ENCODE measurements at regions not wholly inside any gene's neighbourhood (a gene's known extent, or its start where the extent isn't known, plus 50 kb on each side); places are given as distances from the start of the nearest gene placed in this dataset.

DNA sequence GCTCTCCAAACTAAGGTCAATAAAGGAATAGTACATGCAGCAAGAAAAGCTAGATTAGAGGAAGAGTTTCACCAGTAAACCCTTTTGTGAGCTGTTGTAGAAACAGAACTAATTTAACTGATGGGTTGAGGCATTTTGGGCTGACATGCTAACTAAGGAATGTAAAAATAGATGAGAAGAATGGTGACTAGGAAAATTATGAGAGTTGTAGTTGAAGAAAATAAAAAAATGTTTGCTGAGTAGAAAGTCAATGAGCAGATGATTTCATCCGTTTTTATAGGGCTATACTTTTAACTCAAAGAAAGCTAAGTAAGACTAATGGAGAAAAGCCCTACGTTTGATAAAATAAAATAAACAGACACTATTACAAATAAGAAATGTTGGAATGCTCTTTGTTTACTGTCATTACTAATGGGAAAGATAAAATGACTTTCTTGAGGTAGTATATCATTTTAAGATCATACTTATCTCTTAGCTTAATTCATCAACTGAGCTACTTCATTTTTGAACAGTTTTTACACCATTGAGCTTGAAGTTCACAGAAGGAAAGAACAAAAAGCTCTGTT, 209.4 kb upstream of the DPH6 start:
- CTCF ChIA-PET (ENCODE audit: low intra/inter-chr PET ratio, low total read pairs) = no interaction called here

DNA sequence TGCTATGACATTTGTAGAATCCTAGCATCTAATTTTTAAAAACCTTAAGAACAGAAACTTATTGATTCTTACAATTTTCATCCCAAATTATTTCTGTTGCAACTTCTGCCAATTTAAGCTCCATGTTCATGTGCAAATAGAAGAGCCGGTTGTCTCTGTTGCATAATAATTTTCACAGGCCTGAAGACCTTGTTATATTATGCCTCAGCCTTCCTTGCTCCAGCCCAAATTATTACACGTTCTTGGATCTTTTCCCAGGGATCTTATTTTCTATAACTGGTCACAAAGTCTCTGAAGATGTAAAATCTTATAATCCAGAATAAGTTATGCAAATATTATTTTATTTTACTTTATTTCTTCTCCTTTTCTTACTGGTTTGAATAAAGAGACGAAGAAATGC, 210.7 kb upstream of the DPH6 start:
- DNase-seq (ENCODE audit: low spot score) (no peak), ATAC-seq (no peak), FAIRE-seq (no peak)
- ChIA-PET CTCF (ENCODE audit: low intra/inter-chr PET ratio, low total read pairs) (no interaction called here), POLR2A (no interaction called here)
- BruUV-seq (replicated peaks) = no TSS peak
- intact Hi-C loops (cut with micrococcal nuclease; ENCODE audit: unreplicated experiment) = no loop called here
- 0% methylated on average over 3 of the region's 3 CpGs for WGBS (ENCODE audit: low lambda C conversion rate)
- H3K27ac ChIP-seq (ENCODE audit: extremely low read length, insufficient read depth, low read length) = no peak overlapping the region
- no peak overlapping the region for H2AFZ ChIP-seq (ENCODE audit: low read length)
- no peaks in the 10 kb centered on the region for H3K9me3 ChIP-seq (ENCODE audit: low read length)
- no peaks in the 10 kb centered on the region for H4K20me1 ChIP-seq (ENCODE audit: insufficient read depth, low read length)
- no peaks in the 10 kb centered on the region for H3K4me1 ChIP-seq (ENCODE audit: insufficient read depth, low read length)
- H3K36me3 ChIP-seq (replicated peaks in 1 of 2; ENCODE audit: control insufficient read depth in 1 of 2, insufficient read depth in 2 of 2, low read length in 2 of 2) = no peaks in the 10 kb centered on the region
- H3K4me3 ChIP-seq (replicated peaks in 1 of 3; ENCODE audit: insufficient read depth in 1 of 3, low read depth in 2 of 3, low read length in 3 of 3) = no peak overlapping the region
- H3K27me3 ChIP-seq (ENCODE audit: control insufficient read depth in 1 of 2, insufficient read depth in 2 of 2, low read length in 2 of 2) = no peaks in the 10 kb centered on the region
- no peak overlapping the region for H3K9ac ChIP-seq (ENCODE audit: insufficient read depth, low read depth, low read length)
- no peak overlapping the region for H3K4me2 ChIP-seq (ENCODE audit: low read depth, low read length)
- H3K79me2 ChIP-seq (ENCODE audit: insufficient read depth, low read length) = no peaks in the 10 kb centered on the region
- in situ Hi-C loops (cut with HindIII; ENCODE audit: extremely low pct_ligation_motif_present, low pct_unique_long_range_greater_than_20kb) = no loop called here
- TF ChIP-seq, protein P1, sequence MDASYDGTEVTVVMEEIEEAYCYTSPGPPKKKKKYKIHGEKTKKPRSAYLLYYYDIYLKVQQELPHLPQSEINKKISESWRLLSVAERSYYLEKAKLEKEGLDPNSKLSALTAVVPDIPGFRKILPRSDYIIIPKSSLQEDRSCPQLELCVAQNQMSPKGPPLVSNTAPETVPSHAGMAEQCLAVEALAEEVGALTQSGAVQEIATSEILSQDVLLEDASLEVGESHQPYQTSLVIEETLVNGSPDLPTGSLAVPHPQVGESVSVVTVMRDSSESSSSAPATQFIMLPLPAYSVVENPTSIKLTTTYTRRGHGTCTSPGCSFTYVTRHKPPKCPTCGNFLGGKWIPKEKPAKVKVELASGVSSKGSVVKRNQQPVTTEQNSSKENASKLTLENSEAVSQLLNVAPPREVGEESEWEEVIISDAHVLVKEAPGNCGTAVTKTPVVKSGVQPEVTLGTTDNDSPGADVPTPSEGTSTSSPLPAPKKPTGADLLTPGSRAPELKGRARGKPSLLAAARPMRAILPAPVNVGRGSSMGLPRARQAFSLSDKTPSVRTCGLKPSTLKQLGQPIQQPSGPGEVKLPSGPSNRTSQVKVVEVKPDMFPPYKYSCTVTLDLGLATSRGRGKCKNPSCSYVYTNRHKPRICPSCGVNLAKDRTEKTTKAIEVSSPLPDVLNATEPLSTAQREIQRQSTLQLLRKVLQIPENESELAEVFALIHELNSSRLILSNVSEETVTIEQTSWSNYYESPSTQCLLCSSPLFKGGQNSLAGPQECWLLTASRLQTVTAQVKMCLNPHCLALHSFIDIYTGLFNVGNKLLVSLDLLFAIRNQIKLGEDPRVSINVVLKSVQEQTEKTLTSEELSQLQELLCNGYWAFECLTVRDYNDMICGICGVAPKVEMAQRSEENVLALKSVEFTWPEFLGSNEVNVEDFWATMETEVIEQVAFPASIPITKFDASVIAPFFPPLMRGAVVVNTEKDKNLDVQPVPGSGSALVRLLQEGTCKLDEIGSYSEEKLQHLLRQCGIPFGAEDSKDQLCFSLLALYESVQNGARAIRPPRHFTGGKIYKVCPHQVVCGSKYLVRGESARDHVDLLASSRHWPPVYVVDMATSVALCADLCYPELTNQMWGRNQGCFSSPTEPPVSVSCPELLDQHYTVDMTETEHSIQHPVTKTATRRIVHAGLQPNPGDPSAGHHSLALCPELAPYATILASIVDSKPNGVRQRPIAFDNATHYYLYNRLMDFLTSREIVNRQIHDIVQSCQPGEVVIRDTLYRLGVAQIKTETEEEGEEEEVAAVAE (CRISPR knock-in tag; IDR thresholded peaks at IDR 0.05; ENCODE audit: borderline replicate concordance) = no peak
- TF ChIP-seq POLR2A (IDR thresholded peaks at IDR 0.05; ENCODE audit: insufficient read depth in 1 of 2, low read depth in 2 of 2, low read length in 2 of 2) (no peak), IKZF4 (CRISPR knock-in tag; IDR thresholded peaks at IDR 0.05; ENCODE audit: borderline replicate concordance, low read depth, not compliant biosample characterization) (no peak), SOX5 (CRISPR knock-in tag; IDR thresholded peaks at IDR 0.05; ENCODE audit: borderline replicate concordance) (no peak), MAFF (IDR thresholded peaks at IDR 0.05; ENCODE audit: low read depth, low read length) (no peak), HES4 (CRISPR knock-in tag; IDR thresholded peaks at IDR 0.05; ENCODE audit: borderline replicate concordance) (no peak), ZSCAN31 (CRISPR knock-in tag; IDR thresholded peaks at IDR 0.05; ENCODE audit: low read depth) (no peak)
- TF ChIP-seq, protein P2, sequence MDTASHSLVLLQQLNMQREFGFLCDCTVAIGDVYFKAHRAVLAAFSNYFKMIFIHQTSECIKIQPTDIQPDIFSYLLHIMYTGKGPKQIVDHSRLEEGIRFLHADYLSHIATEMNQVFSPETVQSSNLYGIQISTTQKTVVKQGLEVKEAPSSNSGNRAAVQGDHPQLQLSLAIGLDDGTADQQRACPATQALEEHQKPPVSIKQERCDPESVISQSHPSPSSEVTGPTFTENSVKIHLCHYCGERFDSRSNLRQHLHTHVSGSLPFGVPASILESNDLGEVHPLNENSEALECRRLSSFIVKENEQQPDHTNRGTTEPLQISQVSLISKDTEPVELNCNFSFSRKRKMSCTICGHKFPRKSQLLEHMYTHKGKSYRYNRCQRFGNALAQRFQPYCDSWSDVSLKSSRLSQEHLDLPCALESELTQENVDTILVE (CRISPR knock-in tag; IDR thresholded peaks at IDR 0.05) = no peak

More for the DNA sequence above, 209.4 kb upstream of the DPH6 start:
- H3K36me3 ChIP-seq (replicated peaks in 1 of 2; ENCODE audit: control insufficient read depth in 1 of 2, insufficient read depth in 2 of 2, low read length in 2 of 2) = no peaks in the 10 kb centered on the region
- no peak overlapping the region for H2AFZ ChIP-seq (ENCODE audit: low read length)
- H3K4me3 ChIP-seq (replicated peaks in 1 of 3; ENCODE audit: insufficient read depth in 1 of 3, low read depth in 2 of 3, low read length in 3 of 3) = no peak overlapping the region
- H3K27ac ChIP-seq (ENCODE audit: extremely low read length, insufficient read depth, low read length) = no peak overlapping the region
- TF ChIP-seq ZNF605 (CRISPR knock-in tag; IDR thresholded peaks at IDR 0.05) = no peak
- TF ChIP-seq SRY (CRISPR knock-in tag; IDR thresholded peaks at IDR 0.05) = no peak
- no peak for TF ChIP-seq ZNF850 (CRISPR knock-in tag; conservative IDR thresholded peaks at IDR 0.05)
- TF ChIP-seq YEATS4 (CRISPR knock-in tag; IDR thresholded peaks at IDR 0.05; ENCODE audit: borderline replicate concordance) = no peak
- TF ChIP-seq RORA (CRISPR knock-in tag; IDR thresholded peaks at IDR 0.05) = no peak
- TF ChIP-seq, protein P3, sequence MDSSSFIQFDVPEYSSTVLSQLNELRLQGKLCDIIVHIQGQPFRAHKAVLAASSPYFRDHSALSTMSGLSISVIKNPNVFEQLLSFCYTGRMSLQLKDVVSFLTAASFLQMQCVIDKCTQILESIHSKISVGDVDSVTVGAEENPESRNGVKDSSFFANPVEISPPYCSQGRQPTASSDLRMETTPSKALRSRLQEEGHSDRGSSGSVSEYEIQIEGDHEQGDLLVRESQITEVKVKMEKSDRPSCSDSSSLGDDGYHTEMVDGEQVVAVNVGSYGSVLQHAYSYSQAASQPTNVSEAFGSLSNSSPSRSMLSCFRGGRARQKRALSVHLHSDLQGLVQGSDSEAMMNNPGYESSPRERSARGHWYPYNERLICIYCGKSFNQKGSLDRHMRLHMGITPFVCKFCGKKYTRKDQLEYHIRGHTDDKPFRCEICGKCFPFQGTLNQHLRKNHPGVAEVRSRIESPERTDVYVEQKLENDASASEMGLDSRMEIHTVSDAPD (CRISPR knock-in tag; IDR thresholded peaks at IDR 0.05) = no peak
- no peak for TF ChIP-seq RBFOX2 (IDR thresholded peaks at IDR 0.05; ENCODE audit: low read depth, low read length)
- no peak for TF ChIP-seq ZBTB3 (CRISPR knock-in tag; IDR thresholded peaks at IDR 0.05; ENCODE audit: borderline replicate concordance, low read depth)
- no peak for TF ChIP-seq ZNF577 (CRISPR knock-in tag; IDR thresholded peaks at IDR 0.05; ENCODE audit: borderline replicate concordance, low read depth)
- H3K9me3 ChIP-seq (ENCODE audit: low read length) = no peaks in the 10 kb centered on the region
- H3K79me2 ChIP-seq (ENCODE audit: insufficient read depth, low read length) = no peaks in the 10 kb centered on the region
- ATAC-seq (no peak), DNase-seq (ENCODE audit: low spot score) (no peak), FAIRE-seq (no peak)
- 3% methylated on average over 2 of the region's 2 CpGs for WGBS (ENCODE audit: low lambda C conversion rate)
- no peak overlapping the region for H3K4me2 ChIP-seq (ENCODE audit: low read depth, low read length)
- no peaks in the 10 kb centered on the region for H3K4me1 ChIP-seq (ENCODE audit: insufficient read depth, low read length)
- no TSS peak for BruUV-seq (replicated peaks)
- intact Hi-C loops (cut with micrococcal nuclease; ENCODE audit: unreplicated experiment) = no loop called here
- in situ Hi-C loops (cut with HindIII; ENCODE audit: extremely low pct_ligation_motif_present, low pct_unique_long_range_greater_than_20kb) = no loop called here
- H3K9ac ChIP-seq (ENCODE audit: insufficient read depth, low read depth, low read length) = no peak overlapping the region
- POLR2A ChIA-PET = no interaction called here
- no peaks in the 10 kb centered on the region for H4K20me1 ChIP-seq (ENCODE audit: insufficient read depth, low read length)
- no peaks in the 10 kb centered on the region for H3K27me3 ChIP-seq (ENCODE audit: control insufficient read depth in 1 of 2, insufficient read depth in 2 of 2, low read length in 2 of 2)

All from HepG2 (cell line).